GF-D8 (cell line): ENCODE measurements at regions not wholly inside any gene's neighbourhood (a gene's known extent, or its start where the extent isn't known, plus 50 kb on each side); places are given as distances from the start of the nearest gene placed in this dataset.

ENCODE experiments used
- DNase-seq: peaks from one replicate; lab custom pipeline; 2025; lab: John Stamatoyannopoulos, UW

DNA sequence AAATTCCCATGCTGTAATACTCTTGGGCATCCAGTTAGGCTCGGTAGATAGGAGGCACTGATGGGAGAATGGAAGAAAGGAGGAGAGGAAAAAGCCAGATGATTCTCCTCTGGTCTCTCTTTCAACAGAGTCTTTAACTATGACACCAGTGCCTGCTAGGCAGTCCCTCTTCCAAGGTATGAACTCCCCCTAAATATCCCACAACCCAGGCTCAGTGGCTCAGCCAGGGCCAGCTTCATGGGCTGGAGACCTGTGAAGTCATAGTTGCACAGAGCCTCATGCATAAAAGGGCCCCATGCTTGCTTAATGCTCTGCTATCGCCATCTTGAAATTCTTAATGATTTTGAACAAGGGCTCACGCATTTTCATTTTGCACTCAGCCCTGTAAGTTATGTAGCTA, 869.2 kb upstream of the GCFC2 start:
- DNase-seq: no peak

- DNase-seq: no peak
Measured at GRCh38 chr2:76572981-76573380, 862.3 kb upstream of the GCFC2 start.

DNA sequence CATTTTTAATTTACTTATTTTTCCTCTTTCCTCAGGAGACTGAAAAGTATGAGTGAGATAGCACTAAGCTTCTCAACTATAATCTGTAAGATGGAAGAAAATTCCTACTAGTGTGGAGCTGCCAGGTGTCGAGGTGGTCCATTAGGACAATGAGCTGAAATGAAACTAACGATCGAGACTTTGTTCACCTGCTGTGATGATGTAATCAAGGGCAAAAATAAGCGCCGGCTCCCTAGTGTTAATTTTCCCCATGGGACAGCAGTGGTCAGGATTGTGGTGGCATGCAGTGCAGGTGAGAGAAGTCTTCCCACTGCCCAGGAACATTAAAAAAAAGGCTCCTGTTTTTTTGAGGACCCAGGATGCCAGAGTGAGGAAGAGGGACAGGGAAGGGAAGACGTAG, 859.1 kb upstream of the GCFC2 start:
- no peak for DNase-seq

GRCh38 chr2:76567478-76567877, 856.8 kb upstream of the GCFC2 start:
- no peak for DNase-seq

DNA sequence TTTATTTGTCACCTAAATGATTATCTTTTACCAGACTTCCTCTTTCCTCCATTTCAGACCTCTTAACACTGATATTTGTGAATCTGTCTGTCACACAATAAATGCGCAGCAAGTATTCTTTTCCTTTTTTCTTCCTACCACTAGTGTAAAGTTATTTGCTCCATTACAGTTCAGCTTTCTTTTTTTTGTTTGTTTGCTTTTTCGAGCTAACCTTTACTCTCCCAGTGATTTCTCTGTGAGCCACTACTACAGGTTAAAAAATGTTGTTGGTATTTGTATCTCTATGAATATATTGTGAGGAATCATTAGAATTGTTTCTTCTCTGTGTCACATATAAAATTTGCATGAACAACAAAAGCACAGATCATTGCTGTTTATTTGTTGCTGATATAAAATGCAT, 854.0 kb upstream of the GCFC2 start:
- no peak for DNase-seq

- no peak for DNase-seq
Measured at GRCh38 chr2:76563730-76564129, 853.0 kb upstream of the GCFC2 start.

DNA sequence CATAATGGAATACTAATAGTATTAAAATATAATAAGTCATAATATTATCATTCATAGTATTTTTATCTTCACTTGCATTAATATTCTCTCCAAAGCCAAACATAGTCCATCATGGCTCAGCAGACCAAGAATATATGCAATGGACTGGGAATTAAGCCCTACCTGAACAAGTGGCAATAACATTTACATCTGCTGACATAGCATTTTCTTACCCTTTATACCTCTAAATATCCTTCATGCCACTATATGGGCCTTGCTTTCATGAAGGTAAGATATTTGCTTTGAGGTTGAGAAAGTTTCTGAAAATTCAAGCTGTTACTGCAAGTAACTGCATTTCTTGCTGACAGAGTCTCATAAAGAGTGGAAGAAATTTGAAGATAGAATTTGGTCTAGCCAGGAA, 847.4 kb upstream of the GCFC2 start:
- DNase-seq: no peak

- DNase-seq: no peak
Measured at GRCh38 chr2:76556018-76556417, 845.3 kb upstream of the GCFC2 start.

DNA sequence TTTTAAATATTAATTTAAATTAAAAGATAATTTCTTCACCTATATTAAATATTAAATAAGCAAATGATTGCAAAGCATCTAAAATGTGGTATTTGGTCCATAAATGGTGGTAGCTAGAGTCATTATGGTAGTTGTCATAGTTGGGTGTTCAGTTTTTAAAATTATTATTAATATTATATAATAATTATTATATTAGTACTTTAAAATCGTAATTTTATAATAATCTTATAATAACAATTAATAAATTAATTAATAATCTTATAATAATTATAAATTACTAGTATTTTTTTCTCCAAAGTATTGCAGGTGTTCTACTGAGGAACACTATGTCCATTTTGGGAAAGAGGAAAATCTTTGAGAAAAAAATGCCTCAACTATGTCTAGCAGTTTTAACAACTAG, 835.5 kb upstream of the GCFC2 start:
- DNase-seq: no peak

- no peak for DNase-seq
Measured at GRCh38 chr2:76544901-76545300, 834.2 kb upstream of the GCFC2 start.

- DNase-seq: no peak
Measured at GRCh38 chr2:76517574-76517909, 806.8 kb upstream of the GCFC2 start.

- DNase-seq: no peak
Measured at GRCh38 chr2:76516861-76517573, 806.3 kb upstream of the GCFC2 start.

GRCh38 chr2:76512201-76512820, 801.6 kb upstream of the GCFC2 start:
- no peak for DNase-seq

GRCh38 chr2:76506538-76506937, 795.8 kb upstream of the GCFC2 start:
- DNase-seq: no peak

GRCh38 chr2:76501641-76502040, 790.9 kb upstream of the GCFC2 start:
- DNase-seq: no peak

DNA sequence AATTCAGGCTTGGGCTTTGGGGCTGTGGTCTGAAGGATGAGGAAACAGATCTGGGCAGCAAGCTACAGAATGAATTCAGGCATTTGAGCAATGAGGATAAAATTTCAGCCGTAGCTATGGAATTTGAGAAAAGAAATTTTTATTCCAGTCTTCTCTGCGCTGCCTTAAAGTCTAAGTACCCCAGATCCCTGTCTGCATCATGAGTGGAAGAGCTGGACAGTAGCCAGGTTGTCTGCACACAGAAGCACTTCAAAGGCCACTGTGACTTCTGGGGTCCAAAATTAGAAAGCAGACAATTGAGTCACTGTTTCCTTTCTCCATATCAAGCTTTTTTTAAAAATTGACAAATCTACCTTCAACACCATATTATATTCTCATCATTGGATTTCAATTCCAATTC, 787.6 kb upstream of the GCFC2 start:
- DNase-seq: no peak

- DNase-seq: no peak
Measured at GRCh38 chr2:76491503-76491902, 780.8 kb upstream of the GCFC2 start.

- DNase-seq: no peak
Measured at GRCh38 chr2:76478266-76479035, 767.7 kb upstream of the GCFC2 start.

- DNase-seq: no peak
Measured at GRCh38 chr2:76472946-76473345, 762.2 kb upstream of the GCFC2 start.

- no peak for DNase-seq
Measured at GRCh38 chr2:76469066-76469465, 758.4 kb upstream of the GCFC2 start.

GRCh38 chr2:76467326-76467725, 756.6 kb upstream of the GCFC2 start:
- no peak for DNase-seq

GRCh38 chr2:76464310-76464709, 753.6 kb upstream of the GCFC2 start:
- no peak for DNase-seq

DNA sequence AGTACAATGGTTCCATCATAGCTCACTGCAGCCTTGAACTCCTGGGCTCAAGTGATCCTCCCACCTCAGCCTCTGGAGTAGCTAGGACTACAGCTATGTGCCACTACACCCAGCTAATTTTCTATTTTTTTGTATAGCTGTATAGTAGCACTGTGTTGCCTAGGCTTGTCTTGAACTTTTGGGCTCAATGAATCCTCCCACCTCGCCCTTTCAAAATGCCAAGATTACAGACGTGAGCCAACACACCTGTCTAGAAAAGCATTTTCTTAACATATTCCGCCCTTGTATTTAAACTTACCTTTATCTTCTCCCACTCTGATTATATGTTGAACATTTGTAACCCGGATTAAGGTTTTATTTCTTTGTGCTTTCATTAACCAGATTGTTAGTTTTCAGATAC, 750.7 kb upstream of the GCFC2 start:
- DNase-seq: no peak
